ENCODE measurements at regions not wholly inside any gene's neighbourhood (a gene's known extent, or its start where the extent isn't known, plus 50 kb on each side); places are given as distances from the start of the nearest gene placed in this dataset.

GRCh38 chr4:111689731-111690130 is 455.5 kb upstream of the FAM241A start:
- Histone ChIP-seq H3K4me1 (ENCODE audit: low read depth) (no peaks in the 10 kb centered on the region), H3K9me3 (no peaks in the 10 kb centered on the region), H3K4me3 (no peak overlapping the region), H3K36me3 (ENCODE audit: low read depth) (no peaks in the 10 kb centered on the region)
- no peak for DNase-seq
- TF ChIP-seq CTCF (IDR thresholded peaks at IDR 0.05), result no peak
- ATAC-seq, result no peak
- intact Hi-C loops (cut with DNase I, micrococcal nuclease), result no loop called here

- H3K36me3 ChIP-seq (ENCODE audit: low read depth), result no peaks in the 10 kb centered on the region
These were observed 451.5 kb upstream of the FAM241A start for GRCh38 chr4:111693758-111694157.

GRCh38 chr4:111695677-111696076 is 449.6 kb upstream of the FAM241A start:
- intact Hi-C loops (cut with DNase I, micrococcal nuclease), result no loop called here

More at GRCh38 chr4:111693758-111694157, 451.5 kb upstream of the FAM241A start:
- H3K4me3 ChIP-seq, result no peak overlapping the region
- TF ChIP-seq CTCF (IDR thresholded peaks at IDR 0.05), result no peak
- no peaks in the 10 kb centered on the region for H3K4me1 ChIP-seq (ENCODE audit: low read depth)
- no peak for DNase-seq
- intact Hi-C loops (cut with DNase I, micrococcal nuclease), result no loop called here
- no peaks in the 10 kb centered on the region for H3K9me3 ChIP-seq
- ATAC-seq, result no peak

GRCh38 chr4:111696505-111696904 is 448.7 kb upstream of the FAM241A start:
- H3K4me1 ChIP-seq (ENCODE audit: low read depth), result no peaks in the 10 kb centered on the region
- H3K36me3 ChIP-seq (ENCODE audit: low read depth), result no peaks in the 10 kb centered on the region
- intact Hi-C loops (cut with DNase I, micrococcal nuclease), result no loop called here
- TF ChIP-seq CTCF (IDR thresholded peaks at IDR 0.05), result no peak
- ATAC-seq, result no peak
- H3K9me3 ChIP-seq, result no peaks in the 10 kb centered on the region
- no peak for DNase-seq
- H3K4me3 ChIP-seq, result no peak overlapping the region

More at GRCh38 chr4:111695677-111696076, 449.6 kb upstream of the FAM241A start:
- H3K36me3 ChIP-seq (ENCODE audit: low read depth), result no peaks in the 10 kb centered on the region
- DNase-seq, result no peak
- no peaks in the 10 kb centered on the region for H3K4me1 ChIP-seq (ENCODE audit: low read depth)
- ATAC-seq, result no peak
- no peak for TF ChIP-seq CTCF (IDR thresholded peaks at IDR 0.05)
- H3K9me3 ChIP-seq, result no peaks in the 10 kb centered on the region
- no peak overlapping the region for H3K4me3 ChIP-seq

- no peaks in the 10 kb centered on the region for H3K9me3 ChIP-seq
- no peaks in the 10 kb centered on the region for H3K4me1 ChIP-seq (ENCODE audit: low read depth)
- H3K36me3 ChIP-seq (ENCODE audit: low read depth), result no peaks in the 10 kb centered on the region
- ATAC-seq, result no peak
- no peak for TF ChIP-seq CTCF (IDR thresholded peaks at IDR 0.05)
- intact Hi-C loops (cut with DNase I, micrococcal nuclease), result no loop called here
- no peak for DNase-seq
- H3K4me3 ChIP-seq, result no peak overlapping the region
These were observed 447.9 kb upstream of the FAM241A start for GRCh38 chr4:111697176-111697942.

All from mucosa of descending colon (tissue), 3 donors.